Fibroblast of pulmonary artery (primary cell): ENCODE measurements at regions not wholly inside any gene's neighbourhood (a gene's known extent, or its start where the extent isn't known, plus 50 kb on each side); places are given as distances from the start of the nearest gene placed in this dataset.
"Not testable (repeated sequence)": the region's sequence is repeated elsewhere in the genome, so short reads cannot be mapped to it uniquely, and the experiment has no call there.

Experiments
- DNase-seq: peaks from one replicate; pipeline ENCODE4 v3.0.0-alpha.2; 2010; ENCODE audit warnings: low read depth
- H3K4me3 ChIP-seq: replicated peaks from 2 replicates; pipeline ENCODE4 v1.5.1; 2011; ENCODE audit warnings: low read depth, mild to moderate bottlenecking, control low read depth, low read length, moderate library complexity
- TF ChIP-seq, protein P1 (sequence below): IDR thresholded peaks from 2 replicates; pipeline ENCODE4 v1.5.1; 2011; ENCODE audit warnings: mild to moderate bottlenecking, control low read depth, low read length, inconsistent platforms; ENCODE audit errors: missing control alignments

DNA sequence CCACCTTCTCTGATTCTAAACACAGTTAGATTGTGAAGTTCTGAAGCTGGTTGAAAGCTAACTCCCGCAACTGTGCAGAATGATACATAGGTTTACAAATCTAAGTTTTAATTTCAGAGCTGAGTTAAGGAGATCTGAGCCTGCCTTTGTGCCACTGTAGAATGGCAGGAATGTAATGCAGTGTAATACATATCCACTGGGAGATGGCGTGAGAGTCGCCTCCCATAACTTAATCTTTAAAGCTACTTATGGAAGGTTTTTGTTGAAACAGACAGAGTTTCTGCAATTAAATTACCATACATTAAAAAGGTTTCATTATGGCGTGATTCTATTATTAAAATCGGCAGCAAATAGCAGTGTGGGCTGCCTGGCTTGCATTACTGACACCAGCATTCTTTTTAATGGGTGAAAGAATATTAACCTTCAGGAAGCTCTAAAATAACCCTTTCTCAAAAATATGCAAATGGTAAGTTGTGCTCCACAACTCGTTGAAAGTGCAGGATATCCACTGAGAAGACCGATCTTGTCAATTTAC is 257.4 kb downstream of the OLFM4 start:
- H3K4me3 ChIP-seq = no peak overlapping the region
- DNase-seq = no peak
- TF ChIP-seq, protein P1, sequence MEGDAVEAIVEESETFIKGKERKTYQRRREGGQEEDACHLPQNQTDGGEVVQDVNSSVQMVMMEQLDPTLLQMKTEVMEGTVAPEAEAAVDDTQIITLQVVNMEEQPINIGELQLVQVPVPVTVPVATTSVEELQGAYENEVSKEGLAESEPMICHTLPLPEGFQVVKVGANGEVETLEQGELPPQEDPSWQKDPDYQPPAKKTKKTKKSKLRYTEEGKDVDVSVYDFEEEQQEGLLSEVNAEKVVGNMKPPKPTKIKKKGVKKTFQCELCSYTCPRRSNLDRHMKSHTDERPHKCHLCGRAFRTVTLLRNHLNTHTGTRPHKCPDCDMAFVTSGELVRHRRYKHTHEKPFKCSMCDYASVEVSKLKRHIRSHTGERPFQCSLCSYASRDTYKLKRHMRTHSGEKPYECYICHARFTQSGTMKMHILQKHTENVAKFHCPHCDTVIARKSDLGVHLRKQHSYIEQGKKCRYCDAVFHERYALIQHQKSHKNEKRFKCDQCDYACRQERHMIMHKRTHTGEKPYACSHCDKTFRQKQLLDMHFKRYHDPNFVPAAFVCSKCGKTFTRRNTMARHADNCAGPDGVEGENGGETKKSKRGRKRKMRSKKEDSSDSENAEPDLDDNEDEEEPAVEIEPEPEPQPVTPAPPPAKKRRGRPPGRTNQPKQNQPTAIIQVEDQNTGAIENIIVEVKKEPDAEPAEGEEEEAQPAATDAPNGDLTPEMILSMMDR = no peak

DNA sequence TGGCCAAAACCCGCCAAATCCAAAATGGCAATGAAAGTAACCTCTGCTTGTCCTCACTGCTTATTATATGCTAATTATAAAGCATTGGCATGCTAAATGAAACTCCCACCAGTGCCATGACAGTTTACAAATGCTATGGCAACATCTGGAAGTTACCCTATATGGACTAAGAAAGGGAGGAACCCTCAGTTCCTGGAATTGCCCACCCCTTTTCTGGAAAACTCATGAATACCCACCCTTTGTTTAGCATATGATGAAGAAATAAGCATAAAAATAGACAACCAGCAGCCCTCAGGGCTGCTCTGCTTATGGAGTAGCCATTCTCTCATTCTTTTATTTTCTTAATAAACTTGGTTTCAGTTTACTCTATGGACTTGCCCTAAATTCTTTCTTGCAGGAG is 269.8 kb downstream of the OLFM4 start:
- DNase-seq = no peak
- TF ChIP-seq, protein P1 = no peak
- H3K4me3 ChIP-seq = no peak overlapping the region

DNA sequence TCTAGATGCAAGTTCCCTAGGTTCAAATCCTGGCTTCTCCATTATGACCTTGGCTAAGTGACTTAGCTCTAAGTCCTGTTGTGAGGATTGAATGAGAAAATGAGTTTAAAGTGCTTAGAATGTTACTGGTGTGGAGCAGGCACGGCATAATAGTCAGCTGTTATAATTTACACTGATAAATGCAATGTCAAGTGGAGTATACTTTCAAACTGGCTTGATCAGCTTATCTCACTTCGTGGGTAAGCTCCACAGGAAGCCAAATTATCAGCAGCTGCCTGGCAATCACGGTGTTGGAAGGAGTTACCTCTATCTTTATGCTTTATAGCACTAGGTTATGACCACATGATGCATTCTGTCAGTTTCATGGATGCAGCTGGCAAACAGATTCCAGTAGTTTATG is 272.8 kb downstream of the OLFM4 start:
- TF ChIP-seq, protein P1 = no peak
- no peak overlapping the region for H3K4me3 ChIP-seq
- DNase-seq = no peak

DNA sequence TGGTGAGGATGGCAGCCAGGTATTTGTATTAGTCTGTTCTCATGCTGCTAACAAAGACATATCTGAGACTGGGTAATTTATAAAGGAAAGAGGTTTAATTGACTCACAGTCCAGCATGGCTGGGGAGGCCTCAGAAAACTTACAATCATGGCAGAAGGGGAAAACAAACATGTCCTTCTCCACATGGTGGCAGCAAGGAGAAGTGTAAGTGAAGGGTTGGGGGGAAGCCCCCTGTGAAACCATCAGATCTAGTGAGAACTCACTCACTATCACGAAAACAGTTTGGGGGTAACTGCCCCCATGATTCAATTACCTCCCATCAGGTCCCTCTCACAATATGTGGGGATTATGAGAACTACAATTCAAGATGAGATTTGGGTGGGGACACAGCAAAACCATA is 276.8 kb downstream of the OLFM4 start:
- not testable (repeated sequence) for DNase-seq

DNA sequence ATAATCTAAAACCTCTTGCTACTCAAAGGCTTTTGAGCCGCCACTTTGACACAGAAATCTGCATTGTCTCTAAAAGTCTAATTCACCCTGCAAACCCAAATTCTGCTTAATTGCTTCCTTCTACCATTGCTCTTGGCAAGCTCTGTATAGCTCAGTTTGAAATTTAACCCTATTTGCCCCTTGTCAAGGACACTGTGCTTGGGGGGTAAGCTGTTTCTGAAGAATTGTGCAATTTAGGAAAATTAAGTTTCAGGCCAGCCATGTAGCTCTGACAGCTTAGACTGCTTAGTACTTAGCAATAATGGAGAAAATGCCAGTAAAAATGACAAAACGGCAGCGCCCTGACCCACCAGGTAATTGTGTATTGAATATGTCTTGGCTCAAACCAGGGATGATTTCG is 282.2 kb downstream of the OLFM4 start:
- TF ChIP-seq, protein P1 = no peak

More for the DNA sequence above, 276.8 kb downstream of the OLFM4 start:
- H3K4me3 ChIP-seq = not testable (repeated sequence)

DNA sequence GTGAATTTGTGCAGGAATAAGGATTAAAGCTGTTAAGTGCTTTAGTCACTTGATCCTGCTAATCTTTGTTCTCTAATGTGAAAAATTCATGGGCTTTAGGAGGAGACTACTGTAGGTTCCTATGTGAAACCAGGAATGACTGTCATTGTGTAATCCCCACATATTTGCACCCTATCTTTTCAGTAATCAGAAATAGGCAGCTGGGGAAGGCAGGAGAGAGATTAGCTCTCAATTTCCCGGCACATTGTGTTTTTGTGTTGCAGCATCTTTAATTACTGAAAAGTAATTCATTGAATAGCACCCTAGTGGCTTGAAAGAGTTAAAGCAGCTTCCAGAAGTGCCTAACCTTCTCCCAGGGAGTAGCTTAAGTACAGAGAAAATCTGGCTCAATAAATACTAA is 282.9 kb downstream of the OLFM4 start:
- DNase-seq = no peak
- TF ChIP-seq, protein P1 = no peak
- H3K4me3 ChIP-seq = no peak overlapping the region

More for the DNA sequence above, 282.2 kb downstream of the OLFM4 start:
- no peak for DNase-seq
- no peak overlapping the region for H3K4me3 ChIP-seq

DNA sequence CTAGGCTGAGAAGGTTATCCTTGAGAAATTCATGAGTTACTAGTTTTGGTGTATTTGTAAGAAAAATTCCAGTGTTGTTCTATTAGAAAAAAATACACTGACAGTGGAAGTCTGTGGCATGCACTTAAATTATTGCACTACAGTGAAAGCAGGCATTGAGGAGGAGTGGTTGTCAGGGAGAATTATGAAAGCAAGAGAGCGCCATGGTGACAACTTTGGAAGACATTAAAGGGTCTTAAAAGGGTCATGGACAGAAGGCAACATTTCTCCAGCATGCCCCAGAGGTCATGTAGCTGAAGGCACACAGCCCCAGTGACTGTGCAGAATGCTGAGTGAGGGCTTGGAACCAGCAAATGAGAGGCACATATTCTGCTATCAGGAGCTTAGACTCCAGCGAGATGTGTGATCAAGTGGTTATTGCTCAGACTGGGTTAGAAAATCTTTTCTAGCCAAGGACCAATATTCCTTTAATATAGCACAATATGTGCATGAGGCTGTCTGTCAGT is 292.7 kb downstream of the OLFM4 start:
- TF ChIP-seq, protein P1 = no peak
- H3K4me3 ChIP-seq = no peak overlapping the region
- no peak for DNase-seq
